HepG2 (cell line): ENCODE measurements at regions not wholly inside any gene's neighbourhood (a gene's known extent, or its start where the extent isn't known, plus 50 kb on each side); places are given as distances from the start of the nearest gene placed in this dataset.

Source experiments
- ATAC-seq: fragments of 200-7000 bp; cut with Tn5 transposase; 3 replicates; pipeline ENCODE4 v1.9.1; 2020; ENCODE audit warnings: mild to moderate bottlenecking, moderate library complexity
- BruUV-seq: library from RNA; stranded (reverse); fragments of 400-500 nt; replicated peaks from 2 replicates; lab custom pipeline; 2021; lab: Mats Ljungman, UMichigan
- CTCF ChIA-PET: fragments of 300-600 bp; formaldehyde crosslinking; extraction: SDS; loops from one replicate; lab custom pipeline; 2021; ENCODE audit warnings: low total read pairs, inconsistent platforms, low intra/inter-chr PET ratio; lab: Yijun Ruan, JAX
- POLR2A ChIA-PET: fragments of 350-600 bp; sonication (Branson Sonifier 250); formaldehyde crosslinking; loops from one replicate; lab custom pipeline; 2020; ENCODE audit warnings: antibody characterized with exemption, inconsistent platforms; lab: Yijun Ruan, JAX
- DNase-seq: peaks from one replicate; pipeline ENCODE4 v3.0.0-alpha.2; 2015; ENCODE audit warnings: low spot score
- FAIRE-seq: peaks from 3 replicates; lab custom pipeline; 2011; peaks lifted over from hg19 to GRCh38; lab: Jason Lieb, UNC
- H2AFZ ChIP-seq: one replicate; pipeline ENCODE4 v1.6.1; 2011; ENCODE audit warnings: low read length, inconsistent platforms
- H3K27ac ChIP-seq: fragments of 300-600 bp; 3 replicates; pipeline ENCODE4 v1.8.0; 2011; ENCODE audit warnings: mixed run types, mild to moderate bottlenecking, mixed read lengths, low read length, inconsistent platforms; ENCODE audit not compliant: insufficient read depth; ENCODE audit errors: extremely low read length
- H3K27me3 ChIP-seq, 2 experiments: fragments of 200-600 bp in 1 of 2; 2 replicates in 1 of 2; 3 replicates in 1 of 2; pipeline versions ENCODE4 v1.6.0 to v1.8.0; 2011; ENCODE audit warnings: low read length in 2 of 2, mild to moderate bottlenecking in 2 of 2, moderate library complexity in 2 of 2, inconsistent platforms in 1 of 2; ENCODE audit not compliant: insufficient read depth in 2 of 2, control insufficient read depth in 1 of 2
- H3K36me3 ChIP-seq, 2 experiments: fragments of 200-600 bp in 1 of 2; replicated peaks in 1 of 2; 2 replicates in 1 of 2; 3 replicates in 1 of 2; pipeline versions ENCODE4 v1.5.1 to v1.8.0; 2011; ENCODE audit warnings: low read length in 2 of 2, inconsistent platforms in 1 of 2; ENCODE audit not compliant: insufficient read depth in 2 of 2, control insufficient read depth in 1 of 2
- H3K4me1 ChIP-seq: 2 replicates; pipeline ENCODE4 v1.5.1; 2012; ENCODE audit warnings: low read length, inconsistent platforms; ENCODE audit not compliant: insufficient read depth
- H3K4me2 ChIP-seq: 2 replicates; pipeline ENCODE4 v1.6.0; 2011; ENCODE audit warnings: low read depth, low read length, inconsistent platforms
- H3K4me3 ChIP-seq, 3 experiments: fragments of 200-600 bp in 1 of 3; sonication (generic), shearing (Covaris generic) in 1 of 3; replicated peaks in 1 of 3; 2 replicates each; pipeline ENCODE4 v1.5.1; 2011 to 2016; ENCODE audit warnings: low read length in 3 of 3, inconsistent platforms in 2 of 3, low read depth in 2 of 3, mild to moderate bottlenecking in 2 of 3, control low read depth in 1 of 3, mixed read lengths in 1 of 3; ENCODE audit not compliant: insufficient read depth in 1 of 3
- H3K79me2 ChIP-seq: one replicate; pipeline ENCODE4 v1.6.1; 2011; ENCODE audit warnings: low read length, inconsistent platforms; ENCODE audit not compliant: insufficient read depth
- H3K9ac ChIP-seq: 2 replicates; pipeline ENCODE4 v1.6.0; 2011; ENCODE audit warnings: mild to moderate bottlenecking, low read depth, low read length, inconsistent platforms; ENCODE audit not compliant: insufficient read depth
- H3K9me3 ChIP-seq: 2 replicates; pipeline ENCODE4 v1.5.1; 2012; ENCODE audit warnings: mild to moderate bottlenecking, low read length
- H4K20me1 ChIP-seq: 2 replicates; pipeline ENCODE4 v1.6.0; 2011; ENCODE audit warnings: inconsistent platforms, mild to moderate bottlenecking, low read length, moderate library complexity; ENCODE audit not compliant: insufficient read depth
- CCAR2 ChIP-seq: fragments of 200-400 bp; formaldehyde crosslinking; optimal IDR thresholded peaks from 2 replicates; pipeline ENCODE3; 2018; ENCODE audit warnings: low read depth, mild to moderate bottlenecking, low read length, moderate library complexity
- HNF1B ChIP-seq: sonication (generic); formaldehyde crosslinking; IDR thresholded peaks from 2 replicates; pipeline ENCODE4 v1.5.1; 2020; ENCODE audit warnings: mild to moderate bottlenecking, moderate library complexity, missing genetic modification reagents
- KDM1A ChIP-seq: IDR thresholded peaks from 2 replicates; pipeline ENCODE4 v1.6.1; 2016; ENCODE audit warnings: missing compliant biosample characterization
- KDM4B ChIP-seq: sonication (generic); formaldehyde crosslinking; IDR thresholded peaks from 2 replicates; pipeline ENCODE4 v1.4.0; 2020; ENCODE audit warnings: missing genetic modification reagents
- NAIF1 ChIP-seq: sonication (generic); formaldehyde crosslinking; IDR thresholded peaks from 2 replicates; pipeline ENCODE4 v1.5.0; 2020; ENCODE audit warnings: mild to moderate bottlenecking, missing genetic modification reagents, borderline replicate concordance
- PAWR ChIP-seq: sonication (generic); formaldehyde crosslinking; IDR thresholded peaks from 2 replicates; pipeline ENCODE4 v1.4.0; 2020; ENCODE audit warnings: missing genetic modification reagents, mild to moderate bottlenecking, borderline replicate concordance
- PLSCR1 ChIP-seq: sonication (generic); formaldehyde crosslinking; IDR thresholded peaks from 2 replicates; pipeline ENCODE4 v1.5.0; 2020; ENCODE audit warnings: missing genetic modification reagents, mild to moderate bottlenecking, borderline replicate concordance
- RCOR2 ChIP-seq: IDR thresholded peaks from 2 replicates; pipeline ENCODE4 v1.6.1; 2016; ENCODE audit warnings: missing biosample characterization, missing genetic modification reagents
- RXRB ChIP-seq: IDR thresholded peaks from 2 replicates; pipeline ENCODE4 v1.6.1; 2016; ENCODE audit warnings: borderline replicate concordance, missing genetic modification reagents, missing compliant biosample characterization
- SMARCC2 ChIP-seq: fragments of 450-650 bp; IDR thresholded peaks from 2 replicates; pipeline ENCODE4 v1.6.1; 2017; ENCODE audit warnings: antibody characterized with exemption, mild to moderate bottlenecking
- TBL1XR1 ChIP-seq: fragments of 150-350 bp; IDR thresholded peaks from 2 replicates; pipeline ENCODE4 v1.6.1; 2014; ENCODE audit warnings: borderline replicate concordance, low read length; ENCODE audit not compliant: partially characterized antibody
- TP53 ChIP-seq: sonication (generic); formaldehyde crosslinking; conservative IDR thresholded peaks from 2 replicates; pipeline ENCODE4 v1.4.0; 2020; ENCODE audit warnings: missing genetic modification reagents
- ZBTB39 ChIP-seq: sonication (generic); formaldehyde crosslinking; IDR thresholded peaks from 2 replicates; pipeline ENCODE4 v1.5.0; 2020; ENCODE audit warnings: missing genetic modification reagents
- ZNF124 ChIP-seq: sonication (generic); formaldehyde crosslinking; IDR thresholded peaks from 2 replicates; pipeline ENCODE4 v1.4.0; 2020; ENCODE audit warnings: missing genetic modification reagents
- ZNF503 ChIP-seq: sonication (generic); formaldehyde crosslinking; IDR thresholded peaks from 2 replicates; pipeline ENCODE4 v1.4.0; 2020; ENCODE audit warnings: missing genetic modification reagents
- ZNF577 ChIP-seq: sonication (generic); formaldehyde crosslinking; IDR thresholded peaks from 2 replicates; pipeline ENCODE4 v1.4.0; 2020; ENCODE audit warnings: mild to moderate bottlenecking, low read depth, missing genetic modification reagents, borderline replicate concordance
- ZNF777 ChIP-seq: sonication (generic); formaldehyde crosslinking; IDR thresholded peaks from 2 replicates; pipeline ENCODE4 v1.4.0; 2020; ENCODE audit warnings: missing genetic modification reagents
- WGBS: methylation state at CpG from one replicate; pipeline ENCODE4 v1.1.6; 2017; ENCODE audit warnings: low lambda C conversion rate; 5-methylcytosine and 5-hydroxymethylcytosine counted together
- in situ Hi-C: cut with HindIII; loops from 2 replicates; pipeline ENCODE4 v1.10.0; 2017; ENCODE audit warnings: low pct_unique_long_range_greater_than_20kb; ENCODE audit not compliant: extremely low pct_ligation_motif_present
- intact Hi-C: fragments of 100-400 bp; cut with micrococcal nuclease; formaldehyde crosslinking; loops from one replicate; pipeline ENCODE4 v1.10.0; 2022; ENCODE audit not compliant: unreplicated experiment

GRCh38 chr15:31250033-31250432 is 76.6 kb upstream of the KLF13 start:
- no peak for DNase-seq
- BruUV-seq = no TSS peak
- Histone ChIP-seq H3K4me2 (no peak overlapping the region), H3K4me1 (no peaks in the 10 kb centered on the region), H3K36me3 (no peaks in the 10 kb centered on the region), H3K27ac (no peak overlapping the region), H3K9ac (no peak overlapping the region), H3K4me3 (no peak overlapping the region), H2AFZ (no peak overlapping the region), H3K9me3 (no peaks in the 10 kb centered on the region), H3K27me3 (peaks cover 2 to 3% of the 10 kb centered on the region in 2 experiments; a peak in 4 of 5 replicates), H4K20me1 (no peaks in the 10 kb centered on the region), H3K79me2 (no peaks in the 10 kb centered on the region)
- POLR2A ChIA-PET = no interaction called here
- CTCF ChIA-PET = no interaction called here
- no peak for TF ChIP-seq ZNF124 (CRISPR knock-in tag)
- no peak for TF ChIP-seq CCAR2
- TF ChIP-seq HNF1B (CRISPR knock-in tag) = no peak
- TF ChIP-seq RXRB (CRISPR knock-in tag) = no peak
- no peak for TF ChIP-seq ZNF503 (CRISPR knock-in tag)
- no peak for TF ChIP-seq KDM1A
- TF ChIP-seq PLSCR1 (CRISPR knock-in tag) = no peak
- no peak for TF ChIP-seq KDM4B (CRISPR knock-in tag)
- no peak for TF ChIP-seq NAIF1 (CRISPR knock-in tag)
- TF ChIP-seq ZBTB39 (CRISPR knock-in tag) = no peak
- no peak for TF ChIP-seq RCOR2 (CRISPR knock-in tag)
- TF ChIP-seq ZNF577 (CRISPR knock-in tag) = no peak
- TF ChIP-seq TP53 (CRISPR knock-in tag) = no peak
- no peak for TF ChIP-seq PAWR (CRISPR knock-in tag)
- no peak for TF ChIP-seq TBL1XR1
- TF ChIP-seq ZNF777 = no peak
- no peak for TF ChIP-seq SMARCC2
- no peak for FAIRE-seq
- WGBS = 32% methylated on average over 6 of the region's 9 CpGs
- in situ Hi-C loops = no loop called here
- intact Hi-C loops = no loop called here
- no peak for ATAC-seq
